HG03432 (cell line): ENCODE measurements at regions not wholly inside any gene's neighbourhood (a gene's known extent, or its start where the extent isn't known, plus 50 kb on each side); places are given as distances from the start of the nearest gene placed in this dataset.

Source experiments
- ATAC-seq: cut with Tn5 transposase; IDR thresholded peaks from one replicate; pipeline ENCODE4 v1.9.1; 2021; ENCODE audit warnings: mild to moderate bottlenecking, moderate library complexity; ENCODE audit not compliant: unreplicated experiment

DNA sequence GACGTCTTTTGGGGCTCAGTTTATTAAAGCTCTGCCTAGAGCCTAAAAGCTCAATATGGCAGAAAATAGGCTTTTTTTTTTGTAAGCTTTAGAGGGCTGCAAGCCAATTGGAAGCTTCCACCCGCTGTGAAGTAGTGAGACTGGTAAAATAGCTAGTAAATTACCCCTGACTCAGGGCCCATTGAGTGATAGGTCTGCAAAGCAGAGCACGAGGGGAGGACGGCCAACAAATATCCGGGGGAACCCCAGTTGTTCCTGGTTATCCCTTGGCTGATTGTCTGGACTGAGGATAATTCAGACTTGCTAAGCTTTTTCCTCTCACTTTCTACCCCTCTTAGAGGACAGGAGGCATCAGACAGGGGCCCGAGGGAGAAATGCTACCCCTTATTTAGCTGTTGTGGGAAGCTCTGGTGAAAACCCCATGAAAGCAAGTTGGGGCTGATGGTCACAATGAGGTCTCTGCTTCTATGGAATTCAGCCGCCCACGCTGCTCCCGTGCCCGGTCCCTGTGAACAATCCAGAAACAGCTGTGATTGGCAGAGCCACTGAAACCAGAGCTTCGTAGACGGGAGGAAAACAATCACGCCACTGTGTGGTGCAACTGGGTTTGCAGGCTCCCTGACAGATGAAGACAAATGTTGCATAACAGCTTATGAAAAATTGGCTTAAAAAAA is 141.9 kb upstream of the LGALSL start:
- no peak for ATAC-seq

DNA sequence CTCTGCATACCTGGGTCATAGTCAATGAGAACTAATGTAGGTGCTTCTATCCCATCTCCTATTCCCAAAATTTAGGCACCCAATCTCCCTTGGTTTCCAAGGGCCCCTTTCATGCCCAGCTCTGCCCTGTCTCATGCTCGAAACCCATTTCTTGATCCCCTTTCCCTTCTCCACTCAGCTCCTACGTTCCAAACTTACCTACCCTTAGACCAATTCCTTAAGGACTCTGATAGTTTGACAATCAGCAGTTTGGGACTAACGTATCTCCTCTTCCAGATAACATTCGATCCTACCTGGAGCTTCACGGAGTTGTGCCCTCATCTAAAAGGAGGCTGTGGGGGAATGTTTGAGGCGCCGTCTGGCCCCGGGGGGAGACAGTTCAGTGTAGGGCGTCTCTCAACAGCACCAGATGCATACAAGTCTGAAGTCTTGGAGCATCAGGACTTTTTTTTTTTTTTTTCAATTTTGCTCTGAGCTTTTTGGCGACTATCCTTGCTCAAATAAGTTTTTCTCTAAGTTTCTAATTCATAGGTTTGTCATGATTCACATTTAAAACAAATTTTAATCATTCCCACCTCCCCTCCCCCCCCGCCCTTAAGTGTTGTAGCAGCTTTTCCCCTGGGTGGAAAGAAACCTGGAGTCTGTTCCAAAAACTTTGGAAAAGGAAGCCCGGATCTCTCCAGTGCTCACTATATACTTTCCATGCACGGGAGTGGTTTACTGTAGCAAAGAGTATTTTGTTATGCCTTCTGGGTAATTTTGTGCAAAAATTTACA is 141.2 kb upstream of the LGALSL start:
- ATAC-seq = no peak

DNA sequence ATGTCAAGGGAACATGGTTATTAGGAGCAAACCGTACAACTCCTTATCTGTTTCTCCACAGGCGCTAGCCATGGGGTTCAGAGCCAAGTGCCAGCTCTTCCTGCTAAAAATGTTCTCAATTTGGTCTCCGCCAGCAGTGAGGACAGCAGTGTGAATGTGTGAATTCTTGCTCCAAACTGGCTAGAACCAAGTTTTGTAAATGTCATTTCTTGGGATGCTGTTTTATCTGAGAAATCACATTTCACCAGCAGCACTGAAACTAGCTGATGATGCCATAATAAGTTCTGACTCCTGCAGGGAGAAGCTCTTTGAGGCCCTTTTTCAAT is 140.6 kb upstream of the LGALSL start:
- no peak for ATAC-seq

DNA sequence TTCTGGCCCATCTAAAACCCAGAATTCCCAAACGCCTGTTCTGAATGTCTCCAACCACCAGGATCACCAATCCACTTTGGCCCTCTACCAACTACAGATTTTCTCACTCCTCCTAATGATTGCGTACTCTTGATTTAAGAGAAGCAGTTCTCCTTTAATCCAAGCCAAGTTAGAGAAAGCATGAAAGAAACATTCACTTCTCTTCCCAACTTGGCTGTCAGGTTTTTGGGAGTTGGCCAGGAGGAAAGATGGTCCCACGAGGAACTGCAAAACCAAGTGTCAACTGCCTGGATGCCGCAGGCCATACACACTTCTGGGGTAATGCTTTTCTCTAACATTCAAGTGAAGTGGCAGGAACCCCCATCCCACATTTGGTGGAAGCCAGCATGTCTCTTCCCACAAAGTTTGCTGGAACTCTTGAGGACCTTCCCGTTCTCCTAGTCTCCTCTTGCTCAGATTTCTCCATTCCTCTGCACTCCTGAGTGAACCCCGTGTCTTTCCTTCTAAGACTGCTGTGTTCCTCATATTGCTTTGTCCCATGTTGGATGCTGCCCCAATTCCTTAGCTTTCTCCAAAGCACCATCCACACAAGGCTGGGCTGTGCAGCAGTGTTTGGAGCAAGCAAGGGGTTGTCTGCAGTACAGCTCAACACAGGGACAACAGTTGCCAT is 138.5 kb upstream of the LGALSL start:
- no peak for ATAC-seq

DNA sequence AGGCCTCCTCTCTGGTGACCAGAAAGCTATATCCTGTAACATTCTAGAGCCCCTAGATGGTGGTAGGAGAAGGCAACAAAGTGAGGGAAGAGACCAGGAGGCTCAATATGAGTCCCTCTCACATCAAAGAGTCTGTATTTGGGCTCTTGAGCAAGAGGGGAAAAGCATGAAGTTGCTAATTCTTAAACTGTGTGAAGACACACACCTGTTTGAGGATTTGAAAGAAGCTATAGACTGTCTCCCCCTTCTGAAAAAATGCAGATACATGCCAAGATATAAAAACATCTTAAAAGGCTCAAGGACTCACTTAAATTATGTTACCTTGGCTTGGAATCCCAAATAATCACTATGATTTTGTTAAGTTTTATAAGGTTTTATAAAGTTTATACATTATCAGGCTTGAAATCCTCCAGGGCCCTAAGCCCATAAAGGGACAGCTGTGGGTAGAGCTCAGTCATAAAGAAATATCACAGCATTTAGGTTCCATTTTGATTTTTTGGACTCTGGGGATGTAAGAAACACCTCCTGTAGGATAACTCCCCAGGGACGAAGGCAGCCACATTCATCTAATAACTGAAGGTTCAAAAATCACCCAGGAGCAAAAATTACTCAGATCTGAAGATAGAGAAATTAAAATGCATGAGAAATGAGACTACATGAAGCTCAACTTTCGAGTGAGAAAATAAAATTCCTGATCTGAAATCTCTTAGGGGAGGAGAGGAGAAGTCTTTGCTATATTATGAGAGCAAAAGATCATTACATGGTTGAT is 136.1 kb upstream of the LGALSL start:
- peak; percentile 60 for ATAC-seq

DNA sequence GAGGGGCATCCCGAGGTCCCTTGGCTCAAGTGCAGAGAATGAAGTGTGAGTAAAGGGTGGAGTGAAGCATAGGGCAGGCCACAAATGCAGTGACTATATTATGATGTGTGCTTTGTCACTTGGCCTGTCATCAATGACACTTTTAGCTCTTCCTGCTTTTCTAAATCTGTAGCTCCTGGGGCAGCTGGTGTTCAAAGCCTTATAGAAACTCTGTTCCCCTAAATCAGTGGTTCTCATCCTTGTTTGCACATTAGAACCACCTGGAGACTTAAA is 135.6 kb upstream of the LGALSL start:
- ATAC-seq = peak; percentile 56

DNA sequence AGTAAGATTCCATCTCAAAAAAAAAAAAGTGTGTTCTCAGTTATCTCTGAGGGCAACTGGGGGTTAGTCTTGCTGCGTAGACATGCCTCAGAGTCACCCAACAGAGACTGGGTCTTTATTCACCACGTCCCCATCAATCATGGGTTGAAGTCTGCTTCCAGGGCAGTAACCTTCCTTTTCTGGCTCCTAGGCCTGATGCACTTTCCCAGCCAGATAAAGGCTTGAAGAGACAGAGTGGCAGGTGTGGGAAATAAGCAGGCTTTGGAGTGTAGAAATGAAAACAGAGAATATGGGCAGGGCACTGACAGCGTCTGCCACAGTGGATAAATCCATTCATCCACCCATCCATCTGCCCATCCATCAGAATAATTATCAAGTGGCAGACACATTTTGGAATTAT is 134.1 kb upstream of the LGALSL start:
- ATAC-seq = no peak

DNA sequence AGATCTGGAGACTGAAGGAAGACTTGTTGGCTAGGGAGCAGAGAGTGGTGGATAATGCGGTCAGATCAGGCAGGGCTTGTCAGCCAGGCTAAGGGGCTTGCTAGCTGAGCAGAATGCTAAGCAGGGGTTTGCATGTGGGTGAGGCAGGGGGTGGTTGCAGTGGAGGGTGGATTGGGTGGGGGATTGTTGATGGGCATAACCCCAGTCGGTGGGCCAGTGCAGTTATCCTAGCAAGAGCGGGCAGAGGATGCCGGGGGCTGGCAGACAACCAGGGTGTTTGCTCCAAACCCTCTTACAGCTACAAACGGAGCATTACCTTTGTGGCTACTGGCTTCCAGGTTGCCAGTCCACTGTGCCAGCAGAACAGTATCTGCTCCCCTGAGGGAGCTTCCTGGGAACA is 131.5 kb upstream of the LGALSL start:
- no peak for ATAC-seq

DNA sequence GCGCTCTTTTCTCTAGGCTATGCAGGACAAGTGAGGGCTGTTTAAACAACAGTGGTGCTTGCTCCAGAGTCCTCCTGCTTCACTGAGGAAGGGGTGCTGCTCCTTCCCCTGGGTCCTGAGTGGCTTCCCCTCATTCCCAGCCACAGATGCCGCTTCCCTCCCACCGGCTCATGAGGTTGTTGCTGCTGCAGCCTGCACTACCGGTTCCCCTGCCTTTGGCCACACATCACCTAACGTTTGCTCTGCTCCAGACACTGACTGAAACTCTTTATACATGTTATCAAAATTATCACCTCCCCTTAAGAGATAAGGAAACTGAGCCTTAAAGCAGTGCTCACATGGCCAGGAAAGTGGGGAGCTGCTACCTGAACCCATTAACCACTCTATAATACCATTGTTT is 130.8 kb upstream of the LGALSL start:
- no peak for ATAC-seq

DNA sequence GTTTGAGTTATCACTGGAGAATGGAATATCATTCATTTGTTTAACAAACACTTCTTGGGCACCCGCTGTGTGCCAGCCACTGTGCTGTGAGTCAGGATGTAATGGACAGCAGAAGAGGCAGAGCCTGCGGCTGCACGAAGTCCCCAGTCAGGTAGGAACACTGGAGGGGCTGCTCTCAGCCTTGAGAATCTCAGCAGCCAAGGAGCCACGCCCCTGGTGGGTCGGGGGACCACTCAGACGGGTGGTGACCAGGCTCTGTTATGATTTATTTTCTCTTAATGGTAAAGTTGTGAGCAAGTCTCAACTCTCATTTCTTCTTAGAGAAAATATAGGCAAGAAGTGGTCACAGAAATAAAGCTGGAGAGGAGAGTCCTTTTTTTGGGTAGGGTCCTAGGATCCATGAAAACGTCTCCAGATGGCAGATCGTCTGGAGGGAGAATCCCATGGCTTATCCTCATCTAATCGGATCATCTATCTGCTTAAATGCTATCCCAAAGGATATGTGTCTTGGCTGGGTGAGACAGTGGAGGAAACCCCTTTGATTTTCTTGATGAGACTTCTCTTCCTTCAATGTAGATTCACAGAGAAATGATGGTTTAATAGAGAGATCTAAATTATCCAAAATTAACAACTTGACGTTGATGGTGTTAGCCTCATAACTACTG is 129.1 kb upstream of the LGALSL start:
- ATAC-seq = no peak

DNA sequence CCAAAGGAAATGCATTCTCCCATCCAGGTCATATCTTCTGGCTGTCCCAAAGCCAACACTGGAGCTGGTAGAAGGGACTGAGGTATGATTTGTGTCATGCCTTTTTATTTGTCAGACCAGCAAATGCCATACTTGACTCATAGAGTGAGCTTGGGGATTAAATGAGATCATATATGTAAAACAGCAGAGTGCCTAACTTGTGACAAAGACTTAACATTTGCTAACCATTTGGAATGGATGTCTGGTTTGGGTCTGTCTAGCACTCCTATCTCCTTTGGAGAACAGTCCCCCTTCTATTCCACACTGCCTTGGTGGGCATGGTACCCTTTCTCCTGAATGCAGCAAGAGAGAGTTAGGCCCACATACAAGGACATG is 128.5 kb upstream of the LGALSL start:
- peak; percentile 3 for ATAC-seq

DNA sequence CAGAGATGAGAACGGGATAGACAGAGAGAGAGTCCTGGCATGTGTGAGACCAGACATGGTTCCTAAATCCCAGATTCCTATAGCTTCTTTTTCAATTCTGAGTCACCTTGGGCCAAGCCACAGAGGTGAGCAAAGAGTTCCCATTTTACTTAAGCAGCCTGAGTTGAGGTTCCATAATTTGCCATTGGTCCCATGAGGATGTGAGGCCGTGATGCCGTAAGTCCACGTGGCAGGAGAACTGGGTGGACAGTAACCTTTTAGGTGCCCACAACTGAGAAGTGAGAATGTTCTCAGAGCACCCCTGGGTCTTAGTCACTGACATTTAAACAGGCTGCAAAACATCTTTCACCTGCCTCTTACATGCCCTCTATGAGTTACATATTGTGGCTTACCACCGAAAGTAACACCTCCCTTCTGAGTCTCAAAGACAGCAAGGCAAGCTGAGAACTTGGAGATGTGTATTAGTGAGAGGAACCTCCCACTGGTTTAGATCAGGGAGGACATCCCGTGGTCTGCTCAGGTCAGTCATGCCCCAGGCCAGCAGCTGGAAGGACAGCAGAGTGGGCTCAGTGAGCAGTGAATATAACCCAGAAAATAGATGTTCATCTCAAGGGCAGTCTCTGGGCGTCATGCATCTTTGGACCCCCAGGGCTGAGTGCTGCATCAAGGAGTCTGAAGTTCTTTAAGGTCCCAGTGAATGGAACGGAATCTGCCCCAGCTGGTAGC is 127.9 kb upstream of the LGALSL start:
- ATAC-seq = peak; percentile 86

DNA sequence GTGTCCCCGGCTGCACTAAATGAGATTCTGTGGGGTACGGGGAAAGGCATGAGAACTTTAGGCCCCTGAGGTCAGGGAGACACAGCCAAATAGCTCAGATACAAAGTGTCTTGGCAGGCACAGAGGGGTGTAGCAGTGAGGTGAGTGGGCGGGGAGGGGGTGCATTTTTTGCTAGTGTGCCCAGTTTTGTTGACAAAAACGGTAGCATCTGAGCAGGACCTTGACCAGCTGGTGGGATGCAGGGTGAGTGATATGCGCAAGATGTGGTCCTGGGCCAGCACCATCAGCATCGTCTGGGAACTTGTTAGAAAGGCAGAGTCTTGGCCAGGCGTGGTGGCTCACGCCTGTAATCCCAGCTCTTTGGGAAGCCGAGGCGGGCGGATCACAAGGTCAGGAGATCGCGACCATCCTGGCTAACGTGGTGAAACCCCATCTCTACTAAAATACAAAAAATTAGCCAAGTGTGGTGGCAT is 127.3 kb upstream of the LGALSL start:
- ATAC-seq = no peak

DNA sequence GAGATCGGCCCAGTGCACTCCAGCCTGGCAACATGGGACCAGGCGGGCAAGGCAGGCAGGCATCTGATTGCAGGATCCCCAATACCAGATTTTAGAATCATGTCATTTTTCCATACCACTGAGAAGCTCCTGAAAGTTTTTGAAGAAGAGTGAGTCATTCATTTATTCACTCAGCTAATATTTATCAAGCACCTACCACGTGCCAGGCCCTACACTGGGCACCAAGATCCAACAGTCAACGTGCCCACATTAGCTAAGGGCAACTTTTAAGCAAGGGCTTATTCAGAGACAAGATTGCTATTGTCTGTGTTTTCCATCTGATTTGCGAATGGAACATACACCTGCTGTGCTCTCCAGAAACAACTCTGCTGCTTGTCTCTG is 126.8 kb upstream of the LGALSL start:
- no peak for ATAC-seq

DNA sequence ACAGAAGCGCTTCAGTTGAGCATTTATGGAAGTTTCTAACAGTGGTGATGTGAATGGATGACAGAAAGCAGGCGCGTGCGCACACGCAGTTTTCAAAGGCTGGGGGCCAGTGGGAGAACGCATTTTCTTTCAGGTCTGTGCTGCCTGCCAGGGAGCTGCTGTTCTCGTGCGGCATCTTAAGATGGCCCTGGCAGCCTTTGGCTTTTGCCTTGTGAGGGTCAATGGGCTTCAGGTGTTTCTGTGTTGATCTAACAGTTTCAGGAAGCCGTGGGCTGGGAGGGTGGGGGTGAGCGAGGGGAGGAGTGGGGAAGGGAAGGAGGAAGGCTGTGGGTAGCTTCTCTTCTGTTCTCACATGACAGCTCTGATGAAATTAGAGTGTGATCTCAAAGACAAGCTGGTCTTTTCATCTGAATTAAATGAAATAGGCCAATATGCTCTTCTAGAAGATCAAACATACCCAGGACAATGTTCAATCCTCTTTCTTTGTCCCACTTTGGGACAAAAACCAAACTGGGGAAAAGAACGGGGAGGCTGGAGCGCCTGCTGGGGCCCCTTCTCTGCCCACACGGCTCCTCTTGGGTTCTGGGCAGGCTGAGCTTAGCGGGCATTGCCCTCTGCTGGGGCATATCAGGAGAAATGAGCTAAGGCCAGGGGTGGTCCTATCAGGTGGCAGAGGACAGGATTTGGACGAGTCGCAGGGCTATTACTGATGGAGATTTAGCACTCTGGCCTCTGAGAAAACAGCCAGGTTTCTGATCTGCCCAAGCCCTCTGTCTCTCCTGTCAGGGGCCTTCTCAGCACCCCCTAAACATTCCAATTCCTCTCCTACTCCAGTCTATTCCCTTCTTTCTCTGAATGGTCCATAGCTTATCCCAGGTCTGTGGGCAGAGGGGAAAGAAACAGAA is 126.2 kb upstream of the LGALSL start:
- peak; percentile 20 for ATAC-seq

DNA sequence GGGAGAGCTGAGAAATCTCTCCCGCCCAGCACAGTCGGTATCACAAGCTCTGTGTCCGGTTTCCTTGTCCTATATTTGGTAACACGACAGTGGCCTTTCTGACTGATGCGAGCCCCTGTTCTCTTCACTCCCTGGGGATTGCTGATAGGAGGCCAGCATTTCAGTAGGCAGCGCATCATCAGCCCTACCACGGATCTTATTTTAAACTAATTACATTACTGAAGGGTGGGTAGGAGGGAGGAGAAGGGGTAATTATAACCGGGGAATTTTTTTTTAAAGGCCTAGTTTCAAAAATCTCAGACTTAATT is 125.6 kb upstream of the LGALSL start:
- no peak for ATAC-seq

DNA sequence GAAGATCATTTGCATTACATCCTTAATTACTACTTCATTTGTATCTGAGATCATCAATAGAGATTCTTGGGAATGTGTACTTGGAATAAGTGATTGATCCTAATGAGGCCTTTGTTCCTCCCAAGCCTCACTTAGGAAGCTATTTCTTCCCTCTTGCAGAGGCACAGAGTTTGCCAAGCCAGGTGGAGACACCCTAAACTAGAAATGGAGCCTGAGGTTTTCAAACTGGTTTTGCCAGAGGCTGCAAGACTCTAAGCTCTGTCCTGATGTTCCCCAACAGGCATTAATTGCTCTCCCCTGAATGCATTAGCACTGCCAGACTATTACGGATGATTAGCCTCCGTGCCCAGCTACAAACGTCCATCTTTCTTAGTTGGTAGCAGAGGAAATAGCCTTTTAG is 125.2 kb upstream of the LGALSL start:
- ATAC-seq = no peak

DNA sequence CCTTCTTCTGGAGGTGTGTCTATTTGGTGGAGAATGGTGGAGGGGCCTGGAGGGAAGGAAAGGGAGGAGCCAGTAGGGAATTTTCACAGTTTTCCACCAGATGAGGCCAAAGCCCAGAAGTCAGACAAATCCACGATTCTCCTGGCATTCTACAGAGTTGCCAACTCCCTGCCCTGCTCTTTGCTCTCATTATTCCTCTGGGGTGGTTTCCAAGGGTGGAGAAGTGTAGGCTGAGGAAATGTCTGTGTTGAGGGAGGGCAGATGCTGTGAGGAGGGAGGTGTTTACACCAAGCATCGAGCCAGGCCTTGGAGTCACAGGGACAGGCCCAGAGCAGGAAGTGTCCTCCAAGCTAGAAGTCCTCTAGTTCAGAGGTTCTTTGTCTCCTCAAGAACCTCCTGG is 124.1 kb upstream of the LGALSL start:
- ATAC-seq = no peak

DNA sequence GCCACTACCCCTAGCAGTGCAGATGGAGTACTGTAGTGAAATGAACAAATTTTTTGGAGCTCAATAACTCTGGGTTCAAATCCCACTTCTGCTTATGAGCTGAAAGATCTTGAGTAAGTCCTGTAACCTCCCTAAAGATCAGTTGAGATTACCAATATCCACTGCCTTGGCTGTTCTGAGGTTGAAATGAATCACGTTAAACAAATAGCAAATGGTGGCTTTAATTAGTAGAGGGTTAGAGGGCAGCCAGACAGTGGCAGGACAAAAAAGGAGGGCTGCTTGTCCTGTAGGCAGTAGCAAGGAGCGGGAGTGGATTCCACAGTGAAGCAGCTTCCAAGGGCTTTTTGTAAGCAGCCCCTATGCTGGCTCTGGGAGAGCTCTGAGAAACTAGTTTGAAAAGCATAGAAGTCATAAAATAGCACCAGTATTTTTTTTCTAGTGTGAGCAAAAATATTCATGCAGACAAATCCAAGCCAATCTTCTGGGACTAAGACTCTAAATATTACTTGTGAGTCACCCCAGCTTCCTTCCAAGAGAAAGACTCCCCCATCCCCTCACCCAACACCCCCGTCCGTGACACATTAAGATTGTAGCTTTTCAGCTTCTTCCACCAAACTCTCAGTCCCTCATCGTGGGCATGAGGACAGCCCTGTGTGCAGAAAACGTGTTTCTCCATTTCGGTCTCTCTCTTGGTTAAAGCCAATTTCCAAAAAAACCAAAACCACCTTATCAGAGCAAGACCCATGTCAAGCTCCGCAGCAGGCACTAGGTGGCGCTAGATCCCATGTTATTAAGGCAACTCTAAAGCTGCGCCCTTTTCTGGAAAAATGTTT is 123.5 kb upstream of the LGALSL start:
- no peak for ATAC-seq
